Mesendoderm (in vitro differentiated cells): ENCODE measurements at regions not wholly inside any gene's neighbourhood (a gene's known extent, or its start where the extent isn't known, plus 50 kb on each side); places are given as distances from the start of the nearest gene placed in this dataset.
A peak's percentile ranks its signal among the peaks of the same experiment; 100 is the strongest.

Experiments
- DNase-seq: peaks from one replicate; pipeline ENCODE4 v3.0.0; 2013
- H2AK5ac ChIP-seq: 2 replicates; pipeline ENCODE4 v1.6.1; 2013; ENCODE audit warnings: low read length, inconsistent platforms
- H2BK120ac ChIP-seq: 2 replicates; pipeline ENCODE4 v1.6.1; 2013; ENCODE audit warnings: low read depth, mild to moderate bottlenecking, low read length, moderate library complexity, mixed read lengths
- H2BK15ac ChIP-seq: replicated peaks from 2 replicates; pipeline ENCODE4 v1.6.1; 2013; ENCODE audit warnings: low read depth, mild to moderate bottlenecking, moderate library complexity
- H2BK5ac ChIP-seq: 2 replicates; pipeline ENCODE4 v1.6.1; 2013; ENCODE audit warnings: low read length, inconsistent platforms
- H3K18ac ChIP-seq: 2 replicates; pipeline ENCODE4 v1.6.1; 2013; ENCODE audit warnings: mild to moderate bottlenecking, low read length, mixed read lengths
- H3K23ac ChIP-seq: one replicate; pipeline ENCODE4 v1.6.1; 2013; ENCODE audit warnings: low read length
- H3K27ac ChIP-seq: 2 replicates; pipeline ENCODE4 v1.5.1; 2013; ENCODE audit warnings: low read depth, mild to moderate bottlenecking, inconsistent platforms, low read length, moderate library complexity
- H3K27me3 ChIP-seq: 2 replicates; pipeline ENCODE4 v1.6.1; 2013; ENCODE audit warnings: low read length, control low read depth, mild to moderate bottlenecking, inconsistent platforms; ENCODE audit not compliant: insufficient read depth, poor library complexity
- H3K36me3 ChIP-seq: 2 replicates; pipeline ENCODE4 v1.6.1; 2013; ENCODE audit warnings: low read length, inconsistent platforms; ENCODE audit not compliant: control insufficient read depth, insufficient read depth
- H3K4ac ChIP-seq: one replicate; pipeline ENCODE4 v1.6.1; 2013; ENCODE audit warnings: low read depth, mild to moderate bottlenecking, low read length, moderate library complexity
- H3K4me1 ChIP-seq: 2 replicates; pipeline ENCODE4 v1.6.1; 2013; ENCODE audit warnings: low read depth, low read length, inconsistent platforms; ENCODE audit not compliant: control insufficient read depth
- H3K4me2 ChIP-seq: 2 replicates; pipeline ENCODE4 v1.6.1; 2013; ENCODE audit warnings: low read length
- H3K4me3 ChIP-seq: 2 replicates; pipeline ENCODE4 v1.5.1; 2013; ENCODE audit warnings: mild to moderate bottlenecking, low read length
- H3K56ac ChIP-seq: one replicate; pipeline ENCODE4 v1.6.1; 2013; ENCODE audit warnings: low read length
- H3K79me1 ChIP-seq: 2 replicates; pipeline ENCODE4 v1.6.1; 2013; ENCODE audit warnings: low read length, inconsistent platforms
- H3K79me2 ChIP-seq: 2 replicates; pipeline ENCODE4 v1.6.1; 2013; ENCODE audit warnings: mild to moderate bottlenecking, low read length; ENCODE audit not compliant: control insufficient read depth, insufficient read depth
- H3K9ac ChIP-seq: 2 replicates; pipeline ENCODE4 v1.6.1; 2013; ENCODE audit warnings: low read length, inconsistent platforms
- H4K5ac ChIP-seq: one replicate; pipeline ENCODE4 v1.6.1; 2013; ENCODE audit warnings: low read length
- H4K8ac ChIP-seq: one replicate; pipeline ENCODE4 v1.6.1; 2013; ENCODE audit warnings: low read depth, mild to moderate bottlenecking, control low read depth, low read length, moderate library complexity
- WGBS: extraction: QIAGEN DNeasy Blood & Tissue Kit; methylation state at CpG from one replicate; pipeline ENCODE4 v1.1.7; 2013; ENCODE audit warnings: low lambda C conversion rate, missing lambda C conversion rate; ENCODE audit not compliant: insufficient coverage; ENCODE audit errors: extremely low coverage; 5-methylcytosine and 5-hydroxymethylcytosine counted together

GRCh38 chr12:88339966-88340365, 197.9 kb downstream of the TMTC3 start:
- Histone ChIP-seq H3K27ac (no peak overlapping the region), H4K8ac (no peak overlapping the region), H2AK5ac (no peak overlapping the region), H3K79me2 (no peaks in the 10 kb centered on the region), H3K23ac (no peak overlapping the region), H2BK120ac (no peak overlapping the region), H3K56ac (no peak overlapping the region), H4K5ac (no peak overlapping the region), H3K79me1 (no peaks in the 10 kb centered on the region), H3K9ac (no peak overlapping the region), H3K36me3 (no peaks in the 10 kb centered on the region), H3K4me1 (no peaks in the 10 kb centered on the region), H2BK5ac (no peak overlapping the region), H3K18ac (no peak overlapping the region), H3K4ac (no peak overlapping the region), H2BK15ac (no peak overlapping the region), H3K4me2 (no peak overlapping the region), H3K27me3 (no peaks in the 10 kb centered on the region), H3K4me3 (no peak overlapping the region)
- no peak for DNase-seq
- WGBS, result no CpG with 5 or more reads among the region's 1 CpG

- Histone ChIP-seq H2BK5ac (no peak overlapping the region), H3K27ac (no peak overlapping the region), H3K18ac (no peak overlapping the region), H3K9ac (no peak overlapping the region), H3K27me3 (no peaks in the 10 kb centered on the region), H3K36me3 (no peaks in the 10 kb centered on the region), H2BK120ac (no peak overlapping the region), H2BK15ac (no peak overlapping the region), H3K4me3 (no peak overlapping the region), H3K79me2 (no peaks in the 10 kb centered on the region), H4K8ac (no peak overlapping the region), H2AK5ac (no peak overlapping the region), H3K79me1 (no peaks in the 10 kb centered on the region), H3K23ac (no peak overlapping the region), H4K5ac (no peak overlapping the region), H3K4me2 (no peak overlapping the region), H3K4me1 (no peaks in the 10 kb centered on the region), H3K4ac (no peak overlapping the region), H3K56ac (no peak overlapping the region)
- DNase-seq, result no peak
Observed at GRCh38 chr12:88342251-88342806, 200.2 kb downstream of the TMTC3 start.

DNA sequence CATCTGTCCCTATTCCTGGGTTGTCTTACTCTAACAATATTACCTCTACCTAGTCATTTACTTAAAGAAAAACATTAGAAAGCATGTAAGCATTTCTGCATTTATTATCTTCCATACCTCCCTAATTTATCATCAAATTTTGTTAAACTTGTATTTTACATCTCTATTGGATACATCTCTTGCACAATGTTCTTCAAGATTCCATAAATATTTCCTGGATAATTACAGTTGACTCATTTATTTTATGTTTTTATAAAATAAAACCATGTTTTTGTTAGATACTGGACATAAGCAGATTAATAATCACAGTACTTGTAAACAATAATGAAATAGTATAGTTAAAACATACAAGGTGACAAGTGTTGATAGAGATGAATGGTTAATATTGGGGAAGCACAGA, 209.0 kb downstream of the TMTC3 start:
- no peak overlapping the region for H2AK5ac ChIP-seq
- H3K4me1 ChIP-seq, result no peaks in the 10 kb centered on the region
- H3K4ac ChIP-seq, result no peak overlapping the region
- H4K5ac ChIP-seq, result no peak overlapping the region
- H2BK5ac ChIP-seq, result no peak overlapping the region
- H3K79me2 ChIP-seq, result no peaks in the 10 kb centered on the region
- H2BK120ac ChIP-seq, result no peak overlapping the region
- H3K27ac ChIP-seq, result no peak overlapping the region
- H3K56ac ChIP-seq, result no peak overlapping the region
- no peaks in the 10 kb centered on the region for H3K79me1 ChIP-seq
- DNase-seq, result no peak
- no peak overlapping the region for H3K18ac ChIP-seq
- H3K36me3 ChIP-seq, result no peaks in the 10 kb centered on the region
- no peak overlapping the region for H3K4me2 ChIP-seq
- H3K9ac ChIP-seq, result no peak overlapping the region
- no peaks in the 10 kb centered on the region for H3K27me3 ChIP-seq
- H4K8ac ChIP-seq, result no peak overlapping the region
- H2BK15ac ChIP-seq, result no peak overlapping the region
- H3K23ac ChIP-seq, result no peak overlapping the region
- H3K4me3 ChIP-seq, result no peak overlapping the region

GRCh38 chr12:88354691-88355090, 212.6 kb downstream of the TMTC3 start:
- Histone ChIP-seq H3K79me2 (no peaks in the 10 kb centered on the region), H3K27me3 (no peaks in the 10 kb centered on the region), H2BK5ac (no peak overlapping the region), H3K4me1 (no peaks in the 10 kb centered on the region), H3K36me3 (no peaks in the 10 kb centered on the region), H3K4me2 (no peak overlapping the region), H4K8ac (no peak overlapping the region), H3K27ac (no peak overlapping the region), H3K4ac (no peak overlapping the region), H2BK15ac (no peak overlapping the region), H2AK5ac (no peak overlapping the region), H3K56ac (no peak overlapping the region), H4K5ac (no peak overlapping the region), H3K9ac (no peak overlapping the region), H3K23ac (no peak overlapping the region), H3K4me3 (no peak overlapping the region), H3K79me1 (no peaks in the 10 kb centered on the region), H3K18ac (no peak overlapping the region), H2BK120ac (no peak overlapping the region)
- no CpG with 5 or more reads among the region's 4 CpGs for WGBS
- DNase-seq, result no peak

DNA sequence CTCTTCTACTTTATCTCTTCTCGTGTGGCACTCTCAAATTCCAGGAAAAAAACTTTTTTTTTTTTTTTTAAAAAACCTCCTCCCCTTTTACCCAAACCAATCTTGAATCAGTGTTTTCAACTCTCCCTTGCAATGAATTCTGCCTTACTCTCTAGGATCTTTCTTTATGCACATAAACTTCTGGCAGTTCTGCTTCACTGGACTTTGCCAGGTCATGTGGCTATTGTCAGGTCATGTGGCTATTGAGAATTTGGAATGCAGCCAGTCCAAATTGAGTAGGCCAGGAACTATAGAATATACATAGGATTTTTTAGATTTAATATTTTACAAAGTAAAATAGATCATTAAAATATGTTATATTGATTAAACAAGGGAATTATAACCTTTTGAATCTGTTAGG, 218.2 kb downstream of the TMTC3 start:
- Histone ChIP-seq H3K4me3 (no peak overlapping the region), H3K23ac (no peak overlapping the region), H3K79me2 (no peaks in the 10 kb centered on the region), H3K4ac (no peak overlapping the region), H3K18ac (no peak overlapping the region), H3K36me3 (no peaks in the 10 kb centered on the region), H3K79me1 (no peaks in the 10 kb centered on the region), H3K4me2 (no peak overlapping the region), H2BK120ac (no peak overlapping the region), H2AK5ac (no peak overlapping the region), H3K56ac (no peak overlapping the region), H3K27me3 (no peaks in the 10 kb centered on the region), H2BK5ac (no peak overlapping the region), H3K9ac (no peak overlapping the region), H4K5ac (no peak overlapping the region), H3K27ac (no peak overlapping the region), H3K4me1 (peaks cover 3% of the 10 kb centered on the region), H2BK15ac (no peak overlapping the region), H4K8ac (no peak overlapping the region)
- no peak for DNase-seq
- no CpG with 5 or more reads among the region's 1 CpG for WGBS

- Histone ChIP-seq H2BK5ac (no peak overlapping the region), H3K4ac (no peak overlapping the region), H3K27ac (no peak overlapping the region), H3K4me1 (peaks cover 6% of the 10 kb centered on the region), H3K27me3 (no peaks in the 10 kb centered on the region), H4K5ac (no peak overlapping the region), H2BK15ac (no peak overlapping the region), H2BK120ac (peak overlapping the region; percentile 54), H3K18ac (no peak overlapping the region), H3K79me2 (no peaks in the 10 kb centered on the region), H3K4me2 (no peak overlapping the region), H3K56ac (no peak overlapping the region), H3K36me3 (no peaks in the 10 kb centered on the region), H4K8ac (no peak overlapping the region), H3K4me3 (no peak overlapping the region), H3K79me1 (no peaks in the 10 kb centered on the region), H3K9ac (no peak overlapping the region), H2AK5ac (no peak overlapping the region), H3K23ac (no peak overlapping the region)
- DNase-seq, result no peak
Observed at GRCh38 chr12:88361493-88361892, 218.8 kb downstream of the KITLG start.
